ENCODE measurements at regions not wholly inside any gene's neighbourhood (a gene's known extent, or its start where the extent isn't known, plus 50 kb on each side); places are given as distances from the start of the nearest gene placed in this dataset.
A peak's percentile ranks its signal among the peaks of the same experiment; 100 is the strongest.

GRCh38 chr7:21218155-21218554, 209.7 kb upstream of the SP4 start:
- no peak for DNase-seq (ENCODE audit: low read depth)

DNA sequence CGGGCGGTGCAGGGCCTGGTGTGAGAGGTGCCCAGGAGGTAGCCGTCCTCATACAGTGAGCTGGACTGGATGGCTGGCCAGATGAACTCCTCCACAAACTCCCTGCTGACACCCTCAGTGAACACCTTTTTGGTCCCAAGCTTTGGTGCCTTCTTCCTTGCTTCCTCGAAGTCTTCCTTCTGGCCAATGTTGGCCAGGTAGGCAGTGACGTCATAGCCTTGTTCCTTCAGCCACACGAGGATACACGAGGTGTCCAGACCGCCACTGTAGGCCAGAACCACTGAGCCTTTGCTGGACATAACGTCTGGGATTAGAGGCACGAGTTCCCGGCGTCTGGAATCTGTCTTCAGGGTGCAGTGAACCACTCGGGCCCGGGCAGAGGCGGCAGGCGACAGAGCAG, 206.8 kb upstream of the SP4 start:
- DNase-seq (ENCODE audit: low read depth), result no peak

GRCh38 chr7:21238400-21239116, 189.3 kb upstream of the SP4 start:
- no peak for DNase-seq (ENCODE audit: low read depth)

DNA sequence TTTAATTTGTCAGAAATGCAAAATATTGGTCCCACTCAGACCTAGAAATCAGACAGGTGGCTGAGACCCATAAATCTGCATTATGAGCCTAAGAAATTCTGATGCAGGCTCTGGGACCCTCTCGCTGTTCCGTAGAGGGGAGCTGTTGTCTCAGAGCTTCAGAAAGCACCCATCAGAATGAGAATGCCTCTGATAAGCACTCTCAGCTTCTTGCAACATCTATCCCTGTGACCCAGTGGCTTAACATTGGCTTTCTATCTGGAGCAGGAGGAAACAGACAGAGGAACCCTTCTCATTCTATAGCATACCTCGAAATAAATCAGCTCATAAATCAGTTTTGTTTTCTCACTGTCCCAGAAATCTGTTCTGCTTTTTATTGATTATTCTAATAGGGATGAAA, 184.6 kb upstream of the SP4 start:
- DNase-seq (ENCODE audit: low read depth), result no peak

GRCh38 chr7:21251151-21251800, 176.6 kb upstream of the SP4 start:
- DNase-seq (ENCODE audit: low read depth), result no peak

- DNase-seq (ENCODE audit: low read depth), result peak; percentile 13
Observed at GRCh38 chr7:21253740-21254687, 173.9 kb upstream of the SP4 start.

DNA sequence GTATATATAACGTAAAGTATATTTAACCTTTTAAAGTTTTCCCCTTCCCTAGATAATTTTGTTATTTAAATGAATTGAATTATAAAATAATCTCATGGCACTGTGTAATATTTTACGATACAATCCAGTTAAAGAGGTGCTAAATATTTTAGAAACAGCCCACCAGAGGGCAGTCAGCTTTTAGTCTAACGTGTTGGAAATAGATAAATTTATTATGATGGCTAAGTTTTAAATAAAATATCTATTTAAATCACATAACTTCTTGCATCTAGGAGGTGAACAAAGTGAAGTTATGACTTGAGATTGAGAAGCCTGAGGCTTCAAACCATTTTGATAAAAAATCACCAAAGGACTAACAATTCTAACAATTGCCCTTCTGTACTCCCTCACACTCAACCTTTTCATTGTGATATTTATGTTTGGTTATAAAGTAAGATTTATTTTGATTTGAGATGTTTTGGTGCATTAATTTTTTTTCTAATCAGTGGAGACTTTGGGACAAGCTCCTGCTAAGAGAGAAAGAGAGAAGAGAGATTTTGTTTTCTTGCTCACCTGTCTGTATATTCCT, 171.5 kb upstream of the SP4 start:
- DNase-seq (ENCODE audit: low read depth), result peak; percentile 24

GRCh38 chr7:21260939-21261338, 166.9 kb upstream of the SP4 start:
- no peak for DNase-seq (ENCODE audit: low read depth)

GRCh38 chr7:21261627-21262594, 166.0 kb upstream of the SP4 start:
- peak; percentile 5 for DNase-seq (ENCODE audit: low read depth)

DNA sequence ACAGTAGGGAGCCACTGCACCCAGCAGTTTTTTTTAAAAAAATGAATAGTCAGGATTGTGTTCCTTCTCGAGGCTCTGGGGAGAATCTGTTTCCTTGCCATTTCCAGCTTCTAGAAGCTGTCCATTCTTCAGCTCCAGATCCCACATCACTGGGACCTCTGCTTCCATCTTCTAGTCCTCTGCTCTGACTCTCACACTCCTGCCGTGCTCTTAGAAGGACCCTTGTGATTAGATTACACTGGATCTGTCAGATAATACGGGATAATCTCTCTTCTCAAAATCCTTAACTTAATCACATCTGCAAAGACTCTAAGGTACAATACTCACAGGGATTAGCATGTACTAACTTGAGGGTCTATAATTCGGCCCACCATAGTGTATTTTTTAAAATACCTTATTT, 158.9 kb upstream of the SP4 start:
- no peak for DNase-seq (ENCODE audit: low read depth)

GRCh38 chr7:21276471-21277035, 151.3 kb upstream of the SP4 start:
- no peak for DNase-seq (ENCODE audit: low read depth)

DNA sequence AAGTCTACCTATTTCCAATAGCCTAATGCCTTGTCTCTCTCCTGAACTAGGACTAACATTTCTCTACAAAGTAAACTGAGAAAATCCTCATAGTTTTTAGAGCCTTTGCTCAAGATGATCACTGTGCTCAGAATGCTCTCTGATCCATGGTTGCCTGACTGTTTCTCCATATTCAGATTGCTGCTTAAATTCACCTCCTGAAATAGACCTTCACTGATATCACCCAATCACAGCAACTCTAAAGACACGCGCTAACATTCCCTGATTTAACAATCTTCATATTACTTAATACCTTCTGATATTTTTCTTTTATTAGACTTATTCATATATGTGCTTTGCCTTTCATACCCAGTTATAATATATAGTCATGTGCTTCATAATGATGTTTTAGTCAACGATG, 148.9 kb upstream of the SP4 start:
- DNase-seq (ENCODE audit: low read depth), result no peak

- no peak for DNase-seq (ENCODE audit: low read depth)
Observed at GRCh38 chr7:21281193-21281592, 146.7 kb upstream of the SP4 start.

DNA sequence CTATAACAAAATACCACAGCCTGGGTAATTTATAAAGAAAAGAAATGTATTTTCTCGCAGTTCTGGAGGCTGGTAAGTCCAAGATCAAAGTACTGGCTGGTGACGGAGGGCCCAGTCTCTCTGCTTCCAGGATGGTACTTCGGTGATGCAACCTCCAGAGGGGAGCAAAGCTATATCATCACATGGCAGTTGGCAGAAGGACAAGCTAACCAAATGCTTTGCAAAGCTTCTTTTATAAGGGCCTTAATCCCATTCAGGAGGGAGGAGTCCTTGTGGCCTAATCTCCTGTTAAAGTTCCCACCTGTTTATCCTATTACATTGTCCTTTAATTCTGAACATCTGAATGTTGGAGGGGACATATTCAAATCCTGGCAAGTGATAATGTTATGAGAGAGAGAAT, 134.1 kb upstream of the SP4 start:
- DNase-seq (ENCODE audit: low read depth), result no peak

GRCh38 chr7:21299766-21300165, 128.1 kb upstream of the SP4 start:
- DNase-seq (ENCODE audit: low read depth), result no peak

DNA sequence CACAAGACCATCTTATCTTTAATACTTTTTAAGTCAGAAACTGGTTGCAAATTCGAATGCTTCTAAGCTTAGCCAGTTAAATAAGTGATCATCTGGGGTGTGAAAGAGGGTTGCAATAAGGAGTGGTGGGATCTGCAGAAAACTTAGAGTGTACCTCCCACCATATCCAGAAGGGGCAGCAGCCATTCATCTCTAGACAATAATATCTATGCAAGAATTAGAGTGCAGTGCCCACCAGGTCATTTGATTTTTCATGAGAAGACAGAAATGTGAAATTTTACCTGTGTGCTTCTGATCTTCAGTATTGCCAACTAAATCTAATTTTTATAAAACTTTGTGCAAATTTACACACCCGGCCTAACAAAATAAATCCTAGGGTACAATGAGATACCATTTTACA, 127.2 kb upstream of the SP4 start:
- no peak for DNase-seq (ENCODE audit: low read depth)

GRCh38 chr7:21304808-21305375, 123.0 kb upstream of the SP4 start:
- no peak for DNase-seq (ENCODE audit: low read depth)

DNA sequence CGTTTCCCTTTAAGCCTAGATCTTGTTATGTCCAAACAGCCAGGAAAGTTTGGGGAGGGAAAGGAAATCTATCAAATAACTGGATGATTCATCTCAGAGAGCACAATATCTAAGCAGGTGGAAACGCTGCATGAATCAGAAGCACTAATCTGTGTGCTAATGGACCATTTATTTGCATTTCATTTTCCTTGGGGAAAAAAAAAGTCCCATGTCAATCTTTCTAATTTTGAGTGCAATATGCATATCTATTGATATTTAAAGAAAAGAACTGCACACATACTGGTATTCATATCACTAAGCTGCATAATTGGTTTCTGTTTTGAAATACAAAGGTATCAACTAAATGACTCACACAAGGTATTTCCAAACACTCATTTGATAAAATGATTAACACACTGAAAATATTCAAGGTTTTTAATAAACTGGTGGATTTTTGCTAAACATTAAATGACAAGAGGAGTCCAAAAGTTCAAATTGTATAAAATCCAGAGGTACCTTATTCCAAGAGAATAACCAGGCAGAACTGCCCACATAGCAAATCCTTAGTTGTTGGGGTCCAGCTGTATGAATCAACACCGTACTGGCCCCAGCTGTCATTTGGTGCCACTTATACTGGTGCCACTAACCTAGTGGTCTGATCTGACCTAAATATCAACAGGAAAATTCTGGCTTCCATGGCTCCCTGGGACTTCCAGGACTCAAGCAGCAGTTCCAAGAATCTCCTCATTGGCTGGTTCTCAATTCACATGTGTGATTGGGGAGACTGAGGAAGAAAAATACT, 122.2 kb upstream of the SP4 start:
- no peak for DNase-seq (ENCODE audit: low read depth)

- DNase-seq (ENCODE audit: low read depth), result no peak
Observed at GRCh38 chr7:21314954-21315353, 112.9 kb upstream of the SP4 start.

All from non-pigmented ciliary epithelial cell (primary cell).